Urothelium cell line (cell line): ENCODE measurements at regions not wholly inside any gene's neighbourhood (a gene's known extent, or its start where the extent isn't known, plus 50 kb on each side); places are given as distances from the start of the nearest gene placed in this dataset.
A peak's percentile ranks its signal among the peaks of the same experiment; 100 is the strongest.
"Not testable (repeated sequence)": the region's sequence is repeated elsewhere in the genome, so short reads cannot be mapped to it uniquely, and the experiment has no call there.

Experiments
- DNase-seq: peaks from one replicate; pipeline ENCODE4 v3.0.0; 2011; ENCODE audit warnings: low spot score, mixed read lengths
- FAIRE-seq: peaks from 2 replicates; lab custom pipeline; 2011; peaks lifted over from hg19 to GRCh38; lab: Jason Lieb, UNC

- no peak for FAIRE-seq
- no peak for DNase-seq
Measured at GRCh38 chr10:64867501-64867962, 1346.3 kb downstream of the REEP3 start.

GRCh38 chr10:64873088-64873487 is 1351.9 kb downstream of the REEP3 start:
- DNase-seq = no peak

GRCh38 chr10:64873959-64874358 is 1352.8 kb downstream of the REEP3 start:
- no peak for DNase-seq
- no peak for FAIRE-seq

More at GRCh38 chr10:64873088-64873487, 1351.9 kb downstream of the REEP3 start:
- no peak for FAIRE-seq

GRCh38 chr10:64880546-64880945 is 1359.3 kb downstream of the REEP3 start:
- FAIRE-seq (no peak), DNase-seq (no peak)

GRCh38 chr10:64881257-64881656 is 1360.1 kb downstream of the REEP3 start:
- no peak for FAIRE-seq

GRCh38 chr10:64896582-64896981 is 1375.4 kb downstream of the REEP3 start:
- FAIRE-seq = no peak
- DNase-seq = no peak

More at GRCh38 chr10:64881257-64881656, 1360.1 kb downstream of the REEP3 start:
- DNase-seq = no peak

GRCh38 chr10:64906311-64906710 is 1385.1 kb downstream of the REEP3 start:
- FAIRE-seq, DNase-seq: not testable (repeated sequence)

- not testable (repeated sequence) for FAIRE-seq, DNase-seq
Measured at GRCh38 chr10:64924306-64924705, 1403.1 kb downstream of the REEP3 start.

GRCh38 chr10:64952042-64952441 is 1430.8 kb downstream of the REEP3 start:
- FAIRE-seq (peak; percentile 9), DNase-seq (no peak)

GRCh38 chr10:64956441-64956840 is 1435.2 kb downstream of the REEP3 start:
- FAIRE-seq (no peak), DNase-seq (no peak)

- no peak for FAIRE-seq
- DNase-seq = no peak
Measured at GRCh38 chr10:64959116-64959515, 1437.9 kb downstream of the REEP3 start.

GRCh38 chr10:64959883-64960282 is 1438.7 kb downstream of the REEP3 start:
- FAIRE-seq = no peak
- DNase-seq = no peak

GRCh38 chr10:64973391-64973790 is 1452.2 kb downstream of the REEP3 start:
- DNase-seq (no peak), FAIRE-seq (no peak)

- FAIRE-seq = no peak
- DNase-seq = no peak
Measured at GRCh38 chr10:64976150-64976549, 1454.9 kb downstream of the REEP3 start.

GRCh38 chr10:64977915-64978314 is 1456.7 kb downstream of the REEP3 start:
- no peak for FAIRE-seq

GRCh38 chr10:64996886-64997285 is 1475.7 kb downstream of the REEP3 start:
- no peak for FAIRE-seq
- no peak for DNase-seq

More at GRCh38 chr10:64977915-64978314, 1456.7 kb downstream of the REEP3 start:
- DNase-seq = no peak

- FAIRE-seq (no peak), DNase-seq (no peak)
Measured at GRCh38 chr10:65010845-65011244, 1489.6 kb downstream of the REEP3 start.

- no peak for FAIRE-seq
Measured at GRCh38 chr10:65017523-65017922, 1496.3 kb downstream of the REEP3 start.

GRCh38 chr10:65024886-65025285 is 1503.7 kb downstream of the REEP3 start:
- DNase-seq (no peak), FAIRE-seq (no peak)

More at GRCh38 chr10:65017523-65017922, 1496.3 kb downstream of the REEP3 start:
- no peak for DNase-seq

- DNase-seq (no peak), FAIRE-seq (no peak)
Measured at GRCh38 chr10:65030263-65030662, 1509.1 kb downstream of the REEP3 start.

GRCh38 chr10:65032867-65033769 is 1511.9 kb downstream of the REEP3 start:
- DNase-seq (no peak), FAIRE-seq (no peak)

- no peak for FAIRE-seq
Measured at GRCh38 chr10:65033957-65034356, 1512.8 kb downstream of the REEP3 start.

More at GRCh38 chr10:65033957-65034356, 1512.8 kb downstream of the REEP3 start:
- DNase-seq = no peak
